H1 (cell line): ENCODE measurements at regions not wholly inside any gene's neighbourhood (a gene's known extent, or its start where the extent isn't known, plus 50 kb on each side); places are given as distances from the start of the nearest gene placed in this dataset.
A peak's percentile ranks its signal among the peaks of the same experiment; 100 is the strongest.

Experiments
- CTCF ChIA-PET: fragments of 300-600 bp; sonication (Branson Sonifier 250); formaldehyde crosslinking; loops from one replicate; lab custom pipeline; 2021; ENCODE audit not compliant: partially characterized antibody; lab: Charles Lee
- POLR2A ChIA-PET: fragments of 300-600 bp; sonication (Branson Sonifier 250); formaldehyde crosslinking; loops from one replicate; lab custom pipeline; 2021; ENCODE audit warnings: inconsistent platforms; ENCODE audit not compliant: partially characterized antibody; lab: Charles Lee
- DNase-seq, 2 experiments: peaks; one replicate each; pipeline versions ENCODE4 v3.0.0 to v3.0.0-alpha.2; 2010 to 2022; ENCODE audit warnings: low spot score in 2 of 2, low read depth in 1 of 2, mixed read lengths in 1 of 2
- FAIRE-seq: peaks from 2 replicates; lab custom pipeline; 2011; peaks lifted over from hg19 to GRCh38; lab: Jason Lieb, UNC
- H2AFZ ChIP-seq: 2 replicates; pipeline ENCODE4 v1.8.1; 2012; ENCODE audit warnings: low read length, inconsistent platforms
- H2AK5ac ChIP-seq: 2 replicates; pipeline ENCODE4 v1.6.1; 2013; ENCODE audit warnings: low read depth, low read length
- H2BK120ac ChIP-seq: replicated peaks from 2 replicates; pipeline ENCODE3; 2013; ENCODE audit warnings: low read depth, low read length, inconsistent platforms
- H2BK12ac ChIP-seq: 2 replicates; pipeline ENCODE4 v1.6.1; 2013; ENCODE audit warnings: low read depth, low read length
- H2BK15ac ChIP-seq: 2 replicates; pipeline ENCODE4 v1.6.1; 2013; ENCODE audit warnings: low read length
- H2BK20ac ChIP-seq: 2 replicates; pipeline ENCODE4 v1.6.1; 2013; ENCODE audit warnings: low read length
- H2BK5ac ChIP-seq: 2 replicates; pipeline ENCODE4 v1.6.1; 2013; ENCODE audit warnings: low read depth, low read length
- H3K14ac ChIP-seq: 2 replicates; pipeline ENCODE4 v1.6.1; 2013; ENCODE audit warnings: inconsistent platforms; ENCODE audit not compliant: insufficient read length
- H3K18ac ChIP-seq: 2 replicates; pipeline ENCODE4 v1.6.1; 2013; ENCODE audit warnings: low read length; ENCODE audit errors: extremely low read depth
- H3K23ac ChIP-seq: 2 replicates; pipeline ENCODE4 v1.6.1; 2013; ENCODE audit warnings: inconsistent platforms; ENCODE audit not compliant: insufficient read length
- H3K23me2 ChIP-seq: 2 replicates; pipeline ENCODE4 v1.6.1; 2013; ENCODE audit warnings: low read depth, low read length
- H3K27ac ChIP-seq: 2 replicates; pipeline ENCODE4 v1.6.1; 2011; ENCODE audit warnings: low read depth, low read length, inconsistent platforms
- H3K27me3 ChIP-seq, 4 experiments: replicated peaks in 1 of 4; 1 replicate in 1 of 4; 2 replicates in 3 of 4; pipeline versions ENCODE4 v1.6.1 to v1.8.1; 2011 to 2013; ENCODE audit warnings: low read length in 3 of 4, mild to moderate bottlenecking in 3 of 4, inconsistent platforms in 2 of 4, mixed read lengths in 2 of 4, moderate library complexity in 1 of 4; ENCODE audit not compliant: control insufficient read depth in 3 of 4, insufficient read depth in 3 of 4; ENCODE audit errors: extremely low read depth in 1 of 4
- H3K36me3 ChIP-seq, 4 experiments: 2 replicates each; pipeline versions ENCODE4 v1.6.1 to v1.8.1; 2011 to 2013; ENCODE audit warnings: mild to moderate bottlenecking in 4 of 4, low read length in 3 of 4, moderate library complexity in 2 of 4, control low read depth in 1 of 4, inconsistent platforms in 1 of 4; ENCODE audit not compliant: insufficient read depth in 4 of 4, control insufficient read depth in 2 of 4
- H3K4ac ChIP-seq: replicated peaks from 2 replicates; pipeline ENCODE3; 2013; ENCODE audit warnings: low read length, low read depth, mixed read lengths, inconsistent platforms; ENCODE audit not compliant: insufficient read length
- H3K4me1 ChIP-seq, 4 experiments: replicated peaks in 1 of 4; 1 replicate in 1 of 4; 2 replicates in 3 of 4; pipeline versions ENCODE4 v1.6.1 to v1.8.1; 2011 to 2013; ENCODE audit warnings: low read length in 3 of 4, inconsistent platforms in 2 of 4, mixed read lengths in 1 of 4; ENCODE audit not compliant: insufficient read depth in 4 of 4, control insufficient read depth in 3 of 4
- H3K4me2 ChIP-seq, 2 experiments: 2 replicates each; pipeline versions ENCODE4 v1.6.1 to v1.8.1; 2011 to 2013; ENCODE audit warnings: low read depth in 2 of 2, low read length in 2 of 2, control low read depth in 1 of 2, inconsistent platforms in 1 of 2, mild to moderate bottlenecking in 1 of 2; ENCODE audit not compliant: insufficient read depth in 1 of 2
- H3K4me3 ChIP-seq, 4 experiments: fragments of 200-600, 300-600 bp in 1 of 4; sonication (generic), shearing (Covaris generic), sonication (Bioruptor Twin) in 1 of 4; 2 replicates each; pipeline versions ENCODE4 v1.5.1 to v1.8.1; 2011 to 2016; ENCODE audit warnings: low read length in 4 of 4, low read depth in 3 of 4, control low read depth in 2 of 4, inconsistent platforms in 2 of 4, mild to moderate bottlenecking in 2 of 4, mixed read lengths in 1 of 4, moderate library complexity in 1 of 4; ENCODE audit not compliant: insufficient read depth in 2 of 4; ENCODE audit errors: extremely low read depth in 1 of 4
- H3K56ac ChIP-seq: replicated peaks from 2 replicates; pipeline ENCODE3; 2013; ENCODE audit warnings: low read depth, mild to moderate bottlenecking, mixed read lengths, low read length, inconsistent platforms; ENCODE audit not compliant: insufficient read length
- H3K79me1 ChIP-seq: 2 replicates; pipeline ENCODE4 v1.6.1; 2013; ENCODE audit warnings: low read depth, low read length, control low read depth
- H3K79me2 ChIP-seq, 2 experiments: 2 replicates each; pipeline versions ENCODE4 v1.6.1 to v1.8.1; 2012 to 2013; ENCODE audit warnings: low read length in 2 of 2, mild to moderate bottlenecking in 2 of 2, inconsistent platforms in 1 of 2; ENCODE audit not compliant: insufficient read depth in 2 of 2, control insufficient read depth in 1 of 2
- H3K9ac ChIP-seq, 4 experiments: replicated peaks in 1 of 4; 1 replicate in 1 of 4; 2 replicates in 3 of 4; pipeline versions ENCODE4 v1.6.1 to v1.8.1; 2011 to 2013; ENCODE audit warnings: low read depth in 3 of 4, low read length in 3 of 4, control low read depth in 2 of 4, mild to moderate bottlenecking in 2 of 4, moderate library complexity in 2 of 4, inconsistent platforms in 1 of 4; ENCODE audit errors: extremely low read depth in 1 of 4
- H3K9me3 ChIP-seq, 2 experiments: 2 replicates each; pipeline versions ENCODE4 v1.6.1 to v1.8.1; 2012 to 2013; ENCODE audit warnings: mild to moderate bottlenecking in 2 of 2, moderate library complexity in 2 of 2, control low read depth in 1 of 2, inconsistent platforms in 1 of 2, low read depth in 1 of 2, low read length in 1 of 2, mixed read lengths in 1 of 2; ENCODE audit not compliant: insufficient read depth in 2 of 2
- H4K20me1 ChIP-seq, 2 experiments: replicated peaks in 1 of 2; 2 replicates each; pipeline versions ENCODE3 to v1.8.1; 2011 to 2013; ENCODE audit warnings: inconsistent platforms in 2 of 2, low read length in 2 of 2, mild to moderate bottlenecking in 1 of 2; ENCODE audit not compliant: insufficient read depth in 2 of 2, control insufficient read depth in 1 of 2
- H4K5ac ChIP-seq: 2 replicates; pipeline ENCODE4 v1.6.1; 2013; ENCODE audit warnings: low read length, low read depth, mixed read lengths, inconsistent platforms; ENCODE audit not compliant: insufficient read length
- H4K8ac ChIP-seq: 2 replicates; pipeline ENCODE4 v1.8.0; 2013; ENCODE audit warnings: mild to moderate bottlenecking, moderate library complexity, low read length, inconsistent platforms; ENCODE audit not compliant: insufficient read depth; ENCODE audit errors: extremely low read depth
- H4K91ac ChIP-seq: replicated peaks from 2 replicates; pipeline ENCODE3; 2013; ENCODE audit warnings: low read length, mixed read lengths, inconsistent platforms; ENCODE audit not compliant: insufficient read length
- CBX8 ChIP-seq: fragments of 300-800, 300-1000 bp; sonication (generic); IDR thresholded peaks from 2 replicates; pipeline ENCODE4 v1.7.1; 2016; ENCODE audit warnings: low read depth, low read length, borderline replicate concordance
- CREB1 ChIP-seq: IDR thresholded peaks from 2 replicates; pipeline ENCODE4 v1.6.1; 2012; ENCODE audit warnings: inconsistent platforms
- HDAC2 ChIP-seq, 2 experiments: fragments of 300-600 bp in 1 of 2; sonication (generic) in 1 of 2; IDR thresholded peaks; 2 replicates each; pipeline ENCODE4 v1.6.1; 2011 to 2012; ENCODE audit warnings: low read depth in 2 of 2, low read length in 2 of 2, mild to moderate bottlenecking in 2 of 2, moderate library complexity in 2 of 2, borderline replicate concordance in 1 of 2, inconsistent platforms in 1 of 2
- TEAD4 ChIP-seq: IDR thresholded peaks from 2 replicates; pipeline ENCODE4 v1.6.1; 2012; ENCODE audit warnings: low read depth, low read length, inconsistent platforms, mixed read lengths
- WGBS, 2 experiments: shearing (Covaris generic) in 1 of 2; methylation state at CpG; one replicate each; pipeline versions ENCODE4 v1.1.6 to v1.1.7; 2013 to 2015; ENCODE audit warnings: low lambda C conversion rate in 2 of 2, mixed read lengths in 2 of 2, inconsistent platforms in 1 of 2, low coverage in 1 of 2, missing lambda C conversion rate in 1 of 2; ENCODE audit not compliant: insufficient replicate concordance in 2 of 2, insufficient coverage in 1 of 2, insufficient read length in 1 of 2; ENCODE audit errors: extremely low coverage in 1 of 2, missing lambda C conversion rate in 1 of 2; 5-methylcytosine and 5-hydroxymethylcytosine counted together
- TF ChIP-seq, protein P1 (sequence below): IDR thresholded peaks from 2 replicates; pipeline ENCODE4 v1.6.1; 2012; ENCODE audit warnings: inconsistent platforms
- TF ChIP-seq, protein P2 (sequence below), 3 experiments: IDR thresholded peaks; 1 replicate in 2 of 3; 2 replicates in 1 of 3; pipeline versions ENCODE4 v1.5.1 to v1.6.1; 2011; ENCODE audit warnings: low read length in 3 of 3, mild to moderate bottlenecking in 3 of 3, inconsistent platforms in 2 of 3, low read depth in 1 of 3, moderate library complexity in 1 of 3; ENCODE audit not compliant: insufficient read depth in 1 of 3; ENCODE audit errors: control extremely low read depth in 1 of 3

GRCh38 chr13:62544928-62545327 is 1129.3 kb upstream of the PCDH20 start:
- Histone ChIP-seq H2BK15ac (no peak overlapping the region), H3K4me2 (no peak overlapping the region), H3K79me1 (no peaks in the 10 kb centered on the region), H3K36me3 (no peaks in the 10 kb centered on the region), H3K9ac (no peak overlapping the region), H3K4me1 (no peaks in the 10 kb centered on the region), H2BK120ac (no peak overlapping the region), H3K4ac (no peak overlapping the region), H2BK12ac (no peak overlapping the region), H3K27me3 (no peaks in the 10 kb centered on the region), H3K18ac (no peak overlapping the region), H2BK20ac (no peak overlapping the region), H4K8ac (no peak overlapping the region), H3K9me3 (no peaks in the 10 kb centered on the region), H3K79me2 (no peaks in the 10 kb centered on the region), H3K27ac (no peak overlapping the region), H3K23me2 (no peaks in the 10 kb centered on the region), H2AFZ (no peak overlapping the region), H3K14ac (no peak overlapping the region), H3K4me3 (no peak overlapping the region), H2BK5ac (no peak overlapping the region), H4K5ac (no peak overlapping the region), H3K23ac (no peak overlapping the region), H3K56ac (no peak overlapping the region), H2AK5ac (no peak overlapping the region), H4K20me1 (no peaks in the 10 kb centered on the region), H4K91ac (no peak overlapping the region)
- FAIRE-seq (no peak), DNase-seq (no peak)
- 93% methylated on average over 4 of the region's 4 CpGs; no CpG with 5 or more reads in 1 of the 2 experiments for WGBS, 2 experiments
- CTCF ChIA-PET = interaction anchor here (1.1 to 1.2 kb wide), 2 partner anchors 33 to 313 kb away, joined by 3 read pairs; no protein-coding TSS in a partner anchor
- POLR2A ChIA-PET = no interaction called here
- no peak for TF ChIP-seq CBX8
- TF ChIP-seq, protein P1, sequence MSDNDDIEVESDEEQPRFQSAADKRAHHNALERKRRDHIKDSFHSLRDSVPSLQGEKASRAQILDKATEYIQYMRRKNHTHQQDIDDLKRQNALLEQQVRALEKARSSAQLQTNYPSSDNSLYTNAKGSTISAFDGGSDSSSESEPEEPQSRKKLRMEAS = no peak
- TF ChIP-seq, protein P2, sequence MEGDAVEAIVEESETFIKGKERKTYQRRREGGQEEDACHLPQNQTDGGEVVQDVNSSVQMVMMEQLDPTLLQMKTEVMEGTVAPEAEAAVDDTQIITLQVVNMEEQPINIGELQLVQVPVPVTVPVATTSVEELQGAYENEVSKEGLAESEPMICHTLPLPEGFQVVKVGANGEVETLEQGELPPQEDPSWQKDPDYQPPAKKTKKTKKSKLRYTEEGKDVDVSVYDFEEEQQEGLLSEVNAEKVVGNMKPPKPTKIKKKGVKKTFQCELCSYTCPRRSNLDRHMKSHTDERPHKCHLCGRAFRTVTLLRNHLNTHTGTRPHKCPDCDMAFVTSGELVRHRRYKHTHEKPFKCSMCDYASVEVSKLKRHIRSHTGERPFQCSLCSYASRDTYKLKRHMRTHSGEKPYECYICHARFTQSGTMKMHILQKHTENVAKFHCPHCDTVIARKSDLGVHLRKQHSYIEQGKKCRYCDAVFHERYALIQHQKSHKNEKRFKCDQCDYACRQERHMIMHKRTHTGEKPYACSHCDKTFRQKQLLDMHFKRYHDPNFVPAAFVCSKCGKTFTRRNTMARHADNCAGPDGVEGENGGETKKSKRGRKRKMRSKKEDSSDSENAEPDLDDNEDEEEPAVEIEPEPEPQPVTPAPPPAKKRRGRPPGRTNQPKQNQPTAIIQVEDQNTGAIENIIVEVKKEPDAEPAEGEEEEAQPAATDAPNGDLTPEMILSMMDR (IDR thresholded peaks at IDR 0.05; ENCODE audit: control extremely low read depth in 1 of 3, insufficient read depth in 1 of 3, low read depth in 1 of 3, low read length in 3 of 3) = peak in 1 of 3 experiments; percentile 10; a peak in 1 of 4 replicates
- no peak for TF ChIP-seq HDAC2 (IDR thresholded peaks at IDR 0.05; ENCODE audit: borderline replicate concordance in 1 of 2, low read depth in 2 of 2, low read length in 2 of 2)
- TF ChIP-seq TEAD4 = no peak
- TF ChIP-seq CREB1 = no peak
